OCI-LY3 (cell line): ENCODE measurements at regions not wholly inside any gene's neighbourhood (a gene's known extent, or its start where the extent isn't known, plus 50 kb on each side); places are given as distances from the start of the nearest gene placed in this dataset.

ENCODE experiments used
- H2AFZ ChIP-seq: fragments of 200-600, 300-600 bp; shearing (Covaris generic); 2 replicates; pipeline ENCODE4 v1.6.0; 2014; ENCODE audit warnings: antibody characterized with exemption, low read depth, low read length
- H3K27ac ChIP-seq: fragments of 200-600, 300-600 bp; sonication (generic); 2 replicates; pipeline ENCODE4 v1.5.1; 2014; ENCODE audit warnings: mild to moderate bottlenecking, low read length, moderate library complexity, mixed read lengths
- H3K27me3 ChIP-seq: fragments of 200-600, 300-600 bp; sonication (generic); 2 replicates; pipeline ENCODE4 v1.6.1; 2014; ENCODE audit warnings: low read depth, low read length, mixed read lengths
- H3K36me3 ChIP-seq: fragments of 200-600, 300-600 bp; sonication (generic); replicated peaks from 2 replicates; pipeline ENCODE3; 2014; ENCODE audit warnings: low read depth, low read length, mixed read lengths
- H3K4me1 ChIP-seq: fragments of 300-600, 200-600 bp; sonication (generic); 2 replicates; pipeline ENCODE4 v1.6.1; 2014; ENCODE audit warnings: low read length, mixed read lengths
- H3K4me2 ChIP-seq: fragments of 200-600, 300-600 bp; sonication (generic); 2 replicates; pipeline ENCODE4 v1.6.1; 2014; ENCODE audit warnings: low read length, mixed read lengths
- H3K4me3 ChIP-seq: fragments of 300-600, 200-600 bp; sonication (generic); 2 replicates; pipeline ENCODE4 v1.5.1; 2014; ENCODE audit warnings: antibody characterized with exemption, mild to moderate bottlenecking, low read length, moderate library complexity
- H3K79me2 ChIP-seq: fragments of 300-600, 200-600 bp; shearing (Covaris generic); 2 replicates; pipeline ENCODE4 v1.6.1; 2014; ENCODE audit warnings: mild to moderate bottlenecking, low read length, mixed read lengths
- H3K9ac ChIP-seq: fragments of 300-600, 200-600 bp; shearing (Covaris generic); 2 replicates; pipeline ENCODE4 v1.6.0; 2014; ENCODE audit warnings: mild to moderate bottlenecking, low read length, moderate library complexity
- H3K9me3 ChIP-seq: fragments of 200-600, 300-600 bp; shearing (Covaris generic); 2 replicates; pipeline ENCODE4 v1.6.1; 2014; ENCODE audit warnings: low read length, mixed read lengths; ENCODE audit not compliant: insufficient read depth
- H4K20me1 ChIP-seq: fragments of 200-600, 300-600 bp; sonication (generic); 2 replicates; pipeline ENCODE4 v1.6.1; 2016; ENCODE audit warnings: low read length, mixed read lengths; ENCODE audit not compliant: insufficient read depth
- CTCF ChIP-seq: fragments of 200-600, 300-600 bp; sonication (generic); IDR thresholded peaks from 2 replicates; pipeline ENCODE4 v1.5.1; 2014; ENCODE audit warnings: antibody characterized with exemption, low read length, low read depth
- EZH2phosphoT487 ChIP-seq: fragments of 200-600 bp; shearing (Covaris generic); IDR thresholded peaks from 2 replicates; pipeline ENCODE4 v1.6.1; 2018; ENCODE audit warnings: antibody characterized with exemption, mixed run types, low read depth

GRCh38 chr17:17422641-17423040, 54.2 kb upstream of the MED9 start:
- no peaks in the 10 kb centered on the region for H3K27me3 ChIP-seq
- no peaks in the 10 kb centered on the region for H3K4me1 ChIP-seq
- H3K27ac ChIP-seq: no peak overlapping the region
- no peaks in the 10 kb centered on the region for H3K79me2 ChIP-seq
- H3K4me3 ChIP-seq: no peak overlapping the region
- H4K20me1 ChIP-seq: no peaks in the 10 kb centered on the region
- TF ChIP-seq EZH2phosphoT487 (no peak), CTCF (no peak)
- H3K9me3 ChIP-seq: no peaks in the 10 kb centered on the region
- no peaks in the 10 kb centered on the region for H3K36me3 ChIP-seq
- H3K9ac ChIP-seq: no peak overlapping the region
- H3K4me2 ChIP-seq: no peak overlapping the region
- no peak overlapping the region for H2AFZ ChIP-seq

- Histone ChIP-seq H2AFZ (no peak overlapping the region), H3K79me2 (no peaks in the 10 kb centered on the region), H3K9ac (no peak overlapping the region), H4K20me1 (no peaks in the 10 kb centered on the region), H3K4me3 (no peak overlapping the region), H3K9me3 (no peaks in the 10 kb centered on the region), H3K27me3 (no peaks in the 10 kb centered on the region), H3K4me2 (no peak overlapping the region), H3K36me3 (no peaks in the 10 kb centered on the region), H3K27ac (no peak overlapping the region), H3K4me1 (no peaks in the 10 kb centered on the region)
- TF ChIP-seq CTCF: no peak
- no peak for TF ChIP-seq EZH2phosphoT487
These were observed 53.1 kb upstream of the MED9 start for GRCh38 chr17:17423656-17424055.

- H3K36me3 ChIP-seq: no peaks in the 10 kb centered on the region
- no peaks in the 10 kb centered on the region for H3K27me3 ChIP-seq
- H4K20me1 ChIP-seq: no peaks in the 10 kb centered on the region
- H2AFZ ChIP-seq: no peak overlapping the region
- H3K27ac ChIP-seq: no peak overlapping the region
- no peak overlapping the region for H3K4me3 ChIP-seq
- no peaks in the 10 kb centered on the region for H3K4me1 ChIP-seq
- no peaks in the 10 kb centered on the region for H3K79me2 ChIP-seq
- H3K9me3 ChIP-seq: no peaks in the 10 kb centered on the region
- no peak overlapping the region for H3K4me2 ChIP-seq
- H3K9ac ChIP-seq: no peak overlapping the region
- TF ChIP-seq CTCF (no peak), EZH2phosphoT487 (no peak)
These were observed 52.2 kb upstream of the MED9 start for GRCh38 chr17:17424552-17424951.

- Histone ChIP-seq H3K9me3 (no peaks in the 10 kb centered on the region), H3K4me2 (no peak overlapping the region), H4K20me1 (no peaks in the 10 kb centered on the region), H3K4me1 (no peaks in the 10 kb centered on the region), H3K9ac (no peak overlapping the region), H3K27ac (no peak overlapping the region), H3K36me3 (no peaks in the 10 kb centered on the region), H2AFZ (no peak overlapping the region), H3K4me3 (no peak overlapping the region), H3K79me2 (no peaks in the 10 kb centered on the region), H3K27me3 (no peaks in the 10 kb centered on the region)
- TF ChIP-seq CTCF (no peak), EZH2phosphoT487 (no peak)
These were observed 51.8 kb upstream of the MED9 start for GRCh38 chr17:17425005-17425404.
